ENCODE measurements at regions not wholly inside any gene's neighbourhood (a gene's known extent, or its start where the extent isn't known, plus 50 kb on each side); places are given as distances from the start of the nearest gene placed in this dataset.

DNA sequence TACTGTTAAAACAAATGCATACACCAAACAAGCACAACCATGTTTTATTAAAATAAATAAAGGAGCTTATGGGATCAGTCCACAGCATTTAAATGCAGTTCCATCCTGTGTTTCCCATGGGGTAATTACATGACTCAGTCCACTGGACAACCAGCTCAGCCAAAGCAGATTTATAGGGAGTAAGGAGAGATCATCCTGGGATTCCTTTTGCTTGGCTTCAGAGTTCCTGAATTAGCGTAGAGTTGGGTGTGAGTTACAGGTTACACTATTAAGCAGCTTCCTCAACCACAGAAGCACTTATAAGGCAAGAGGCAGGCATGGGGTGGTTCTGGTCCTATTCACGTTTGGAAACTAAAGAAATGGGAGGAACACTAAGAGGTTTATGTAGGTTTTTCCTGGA is 381.1 kb upstream of the ACTBL2 start:
- TF ChIP-seq, protein P1, sequence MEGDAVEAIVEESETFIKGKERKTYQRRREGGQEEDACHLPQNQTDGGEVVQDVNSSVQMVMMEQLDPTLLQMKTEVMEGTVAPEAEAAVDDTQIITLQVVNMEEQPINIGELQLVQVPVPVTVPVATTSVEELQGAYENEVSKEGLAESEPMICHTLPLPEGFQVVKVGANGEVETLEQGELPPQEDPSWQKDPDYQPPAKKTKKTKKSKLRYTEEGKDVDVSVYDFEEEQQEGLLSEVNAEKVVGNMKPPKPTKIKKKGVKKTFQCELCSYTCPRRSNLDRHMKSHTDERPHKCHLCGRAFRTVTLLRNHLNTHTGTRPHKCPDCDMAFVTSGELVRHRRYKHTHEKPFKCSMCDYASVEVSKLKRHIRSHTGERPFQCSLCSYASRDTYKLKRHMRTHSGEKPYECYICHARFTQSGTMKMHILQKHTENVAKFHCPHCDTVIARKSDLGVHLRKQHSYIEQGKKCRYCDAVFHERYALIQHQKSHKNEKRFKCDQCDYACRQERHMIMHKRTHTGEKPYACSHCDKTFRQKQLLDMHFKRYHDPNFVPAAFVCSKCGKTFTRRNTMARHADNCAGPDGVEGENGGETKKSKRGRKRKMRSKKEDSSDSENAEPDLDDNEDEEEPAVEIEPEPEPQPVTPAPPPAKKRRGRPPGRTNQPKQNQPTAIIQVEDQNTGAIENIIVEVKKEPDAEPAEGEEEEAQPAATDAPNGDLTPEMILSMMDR (IDR thresholded peaks at IDR 0.05; ENCODE audit: insufficient read depth, low read length), result no peak
- no peak for TF ChIP-seq POLR2AphosphoS5 (IDR thresholded peaks at IDR 0.05; ENCODE audit: low read depth)
